GM18907 (cell line): ENCODE measurements at regions not wholly inside any gene's neighbourhood (a gene's known extent, or its start where the extent isn't known, plus 50 kb on each side); places are given as distances from the start of the nearest gene placed in this dataset.
"Not testable (repeated sequence)": the region's sequence is repeated elsewhere in the genome, so short reads cannot be mapped to it uniquely, and the experiment has no call there.

Source experiments
- ATAC-seq: cut with Tn5 transposase; IDR thresholded peaks from one replicate; pipeline ENCODE4 v1.9.1; 2021; ENCODE audit warnings: mild to moderate bottlenecking, moderate library complexity; ENCODE audit not compliant: unreplicated experiment

DNA sequence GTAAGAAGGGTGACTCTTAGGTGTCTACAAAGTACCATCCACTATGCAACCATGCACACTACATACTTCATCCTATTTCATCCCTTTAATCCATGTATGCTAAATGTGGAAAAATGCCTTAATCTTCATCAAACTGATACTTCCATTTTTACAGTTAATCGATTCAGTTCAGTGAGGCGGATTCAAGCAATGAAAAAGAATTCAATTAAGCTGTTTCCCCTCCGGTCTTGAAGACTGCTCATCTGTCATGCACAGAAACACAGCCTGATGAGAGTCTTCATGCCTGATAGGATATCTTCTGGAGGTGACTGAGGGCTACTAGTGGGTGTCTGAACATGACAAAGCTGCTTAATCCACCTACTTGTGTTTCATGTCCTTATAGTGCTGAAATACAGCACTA, 270.6 kb upstream of the ALCAM start:
- no peak for ATAC-seq

DNA sequence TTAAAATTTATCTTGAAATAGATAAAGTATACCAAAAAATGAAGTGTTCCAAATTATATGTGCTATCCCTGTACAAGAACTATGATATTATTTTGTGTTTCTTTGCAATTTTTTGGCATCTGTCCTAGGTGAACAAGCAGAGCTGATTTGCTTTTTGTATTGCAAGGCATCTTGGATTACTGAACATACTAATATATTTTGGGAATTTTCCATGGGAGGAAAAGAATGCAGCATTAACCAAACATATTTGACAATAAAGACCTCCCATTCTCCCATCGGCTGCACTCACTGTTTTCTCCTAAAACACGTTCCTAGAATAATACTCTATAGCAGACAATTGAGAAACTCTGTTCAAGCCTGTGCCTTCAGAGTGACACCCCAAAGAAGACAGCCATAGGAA, 265.1 kb upstream of the ALCAM start:
- ATAC-seq = no peak

DNA sequence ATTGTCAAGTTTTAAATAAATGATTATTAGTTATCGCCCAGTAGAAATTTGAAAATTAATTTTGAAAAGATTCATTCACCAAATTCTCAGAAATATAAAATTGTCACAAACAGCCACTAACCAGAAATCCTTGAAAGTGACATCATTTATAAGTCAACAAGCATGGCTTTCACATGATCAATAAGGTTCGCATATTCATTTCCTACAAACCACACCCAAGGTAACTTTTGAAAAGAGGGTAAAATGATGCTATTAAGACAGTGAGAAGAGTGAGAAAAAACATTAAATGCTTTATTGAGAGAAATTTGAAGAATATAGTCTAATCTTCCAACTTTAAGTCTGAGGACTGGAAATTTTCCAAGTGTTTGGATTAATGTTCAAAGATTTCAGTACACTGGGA, 263.6 kb upstream of the ALCAM start:
- ATAC-seq = no peak

DNA sequence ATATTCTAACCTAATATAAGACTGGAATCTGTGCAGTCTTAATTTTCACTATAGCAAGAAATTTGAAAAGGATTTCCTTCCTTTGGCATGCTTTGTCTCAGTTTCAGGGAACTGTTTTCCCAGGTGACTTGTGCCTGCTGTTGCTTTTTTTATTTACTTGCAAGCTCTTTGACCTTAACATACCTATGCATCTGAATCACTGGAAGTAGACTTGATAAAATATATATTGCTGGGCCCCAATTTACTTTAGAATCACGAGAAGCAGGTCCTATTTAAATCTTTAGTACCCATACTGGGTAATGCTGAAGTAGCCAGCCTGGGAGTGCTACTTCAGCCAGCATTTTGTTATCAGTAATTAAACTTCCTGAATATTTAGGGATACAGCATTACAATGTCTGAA, 257.9 kb upstream of the ALCAM start:
- ATAC-seq = no peak

DNA sequence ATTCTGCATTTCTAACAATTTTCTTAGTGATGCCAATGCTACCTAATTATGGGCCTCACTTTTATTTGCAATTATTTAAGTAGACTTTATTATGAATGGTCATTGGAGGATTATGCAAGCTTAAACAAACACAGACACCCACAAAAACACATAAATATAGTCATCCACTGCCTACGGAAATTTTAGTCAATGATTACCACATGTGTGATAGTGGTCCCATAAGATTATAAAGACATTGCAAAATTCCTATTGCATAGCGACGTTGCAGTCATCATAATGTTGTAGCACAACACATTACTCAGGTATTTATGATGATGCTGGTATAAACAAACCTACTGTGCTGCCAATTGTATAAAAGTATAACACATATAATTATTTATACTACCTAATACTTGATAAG, 247.8 kb upstream of the ALCAM start:
- ATAC-seq = no peak

DNA sequence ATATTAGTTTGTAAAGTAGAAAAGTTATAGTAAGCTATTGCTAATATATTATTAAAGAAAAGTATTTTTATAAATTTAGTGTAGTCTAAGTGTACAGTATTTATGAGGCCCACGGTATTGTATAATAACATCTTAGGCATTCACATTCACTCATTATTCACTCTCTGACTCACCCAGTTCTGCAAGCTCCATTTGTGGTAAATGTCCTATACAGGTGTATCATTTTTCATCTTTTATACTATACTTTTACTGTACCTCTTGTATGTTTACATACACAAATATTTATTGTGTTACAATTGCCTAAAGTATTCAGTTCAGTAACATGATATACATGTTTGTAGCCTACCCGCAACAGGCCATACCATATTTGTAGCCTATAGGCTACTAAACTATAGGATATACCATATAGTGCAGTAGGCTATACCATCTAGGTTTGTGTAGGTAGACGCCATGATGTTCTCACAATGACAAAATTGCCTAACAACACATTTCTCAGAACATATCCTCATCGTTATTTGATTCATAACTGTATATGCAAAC, 246.8 kb upstream of the ALCAM start:
- no peak for ATAC-seq

DNA sequence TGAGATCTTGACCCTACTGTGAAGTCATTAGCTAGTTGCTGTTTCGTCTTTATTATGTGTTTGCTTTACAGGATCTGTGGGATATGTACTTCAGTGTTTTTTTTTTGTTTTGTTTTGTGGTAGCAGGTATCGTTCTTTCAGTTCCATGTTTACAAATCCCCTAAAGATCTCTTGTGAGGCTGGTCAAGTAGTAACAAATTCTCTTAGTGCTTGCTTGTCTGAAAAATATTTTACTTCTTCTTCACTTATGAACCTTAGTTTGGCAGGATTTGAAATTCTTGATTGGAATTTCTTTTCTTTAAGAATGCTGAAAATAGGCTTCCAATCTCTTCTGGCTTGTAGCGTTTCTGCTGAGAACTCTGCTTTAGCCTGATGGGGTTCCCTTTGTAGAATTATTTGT, 235.8 kb upstream of the ALCAM start:
- ATAC-seq = no peak

DNA sequence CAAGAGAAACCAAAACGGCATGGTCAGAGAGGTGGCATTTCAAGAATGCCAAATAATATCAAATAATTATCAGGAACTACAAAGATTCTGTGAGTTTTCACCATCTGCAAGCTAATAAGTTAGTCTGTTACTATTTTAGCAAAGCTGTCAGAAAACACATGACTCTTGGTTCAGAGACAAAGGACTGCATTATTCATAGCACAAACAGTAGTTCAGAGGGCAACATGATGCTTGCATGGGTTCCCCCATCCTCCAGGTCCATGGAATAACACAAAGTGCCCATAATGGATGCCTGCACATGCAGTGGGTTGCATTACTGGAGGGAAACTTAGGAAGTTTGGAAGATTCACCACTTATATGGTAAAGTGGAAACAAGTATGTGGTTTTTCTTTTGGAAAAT, 228.8 kb upstream of the ALCAM start:
- no peak for ATAC-seq

DNA sequence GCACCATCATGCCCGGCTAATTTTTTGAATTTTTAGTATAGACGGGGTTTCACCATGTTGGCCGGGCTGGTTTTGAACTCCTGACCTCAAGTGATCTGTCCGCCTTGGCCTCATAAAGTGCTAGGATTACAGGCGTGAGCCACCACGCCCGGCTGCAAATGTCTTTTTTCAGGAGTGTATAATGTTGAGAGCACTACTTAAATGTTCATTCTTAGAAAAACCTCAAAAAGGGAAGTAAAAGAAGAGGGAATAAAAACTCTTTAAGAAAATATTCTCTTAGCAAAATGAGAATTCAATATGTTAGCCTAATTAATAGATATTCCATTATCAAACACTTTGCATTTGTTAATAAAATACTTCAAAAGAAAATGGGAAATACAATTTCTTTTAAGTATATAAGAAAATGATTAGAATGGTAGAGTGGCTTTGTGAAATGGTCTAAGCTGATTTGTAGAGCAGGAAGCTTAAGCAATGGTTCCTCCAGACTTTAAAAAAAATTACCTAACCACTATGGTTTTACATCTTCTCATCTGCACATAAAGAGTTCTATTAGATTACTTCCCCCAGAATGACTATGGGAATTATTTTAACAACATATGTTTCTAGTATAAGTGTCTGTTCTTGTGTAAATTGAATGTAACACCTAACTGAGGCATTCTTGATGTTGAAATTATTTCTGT, 226.7 kb upstream of the ALCAM start:
- ATAC-seq = no peak

DNA sequence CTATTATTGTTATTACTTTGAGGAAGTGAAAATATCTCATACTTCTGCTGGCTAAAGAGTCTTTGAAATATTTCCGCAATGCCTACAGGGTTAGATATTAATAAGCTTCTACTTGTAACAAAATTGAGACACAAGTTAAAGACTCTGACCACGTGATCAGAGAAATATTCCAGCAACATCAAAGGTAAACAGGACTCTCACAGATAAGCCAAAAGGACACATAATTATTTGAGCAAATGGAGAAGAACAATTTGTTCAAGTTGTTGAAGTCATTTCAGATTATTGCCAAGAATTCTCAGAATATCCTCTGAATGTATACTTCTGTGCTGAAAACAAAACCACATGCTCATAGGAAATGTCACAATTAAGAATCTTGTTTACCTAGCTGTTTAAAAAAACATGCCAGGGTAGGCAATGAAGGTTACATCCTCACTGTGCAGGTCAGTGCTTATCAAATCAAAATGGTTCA, 225.8 kb upstream of the ALCAM start:
- no peak for ATAC-seq

DNA sequence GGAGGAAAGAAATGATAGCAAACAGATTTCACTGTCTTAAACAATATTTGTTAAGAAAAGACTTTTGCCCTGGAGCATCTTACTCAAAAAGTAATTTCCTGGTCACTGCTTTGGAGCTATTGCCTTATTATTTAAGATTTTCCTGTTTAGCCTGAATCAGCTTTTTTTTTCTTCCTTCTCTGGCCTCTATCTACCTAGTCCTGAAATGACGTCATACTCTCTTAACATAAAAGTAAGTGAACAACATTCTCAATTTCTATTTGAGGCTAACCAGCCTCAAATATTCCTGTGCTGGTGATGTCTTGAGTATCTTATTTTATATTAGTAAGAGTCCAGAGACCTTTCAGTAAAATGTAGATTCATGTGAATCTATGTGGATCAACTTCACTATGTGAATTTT, 221.9 kb upstream of the ALCAM start:
- ATAC-seq = no peak

DNA sequence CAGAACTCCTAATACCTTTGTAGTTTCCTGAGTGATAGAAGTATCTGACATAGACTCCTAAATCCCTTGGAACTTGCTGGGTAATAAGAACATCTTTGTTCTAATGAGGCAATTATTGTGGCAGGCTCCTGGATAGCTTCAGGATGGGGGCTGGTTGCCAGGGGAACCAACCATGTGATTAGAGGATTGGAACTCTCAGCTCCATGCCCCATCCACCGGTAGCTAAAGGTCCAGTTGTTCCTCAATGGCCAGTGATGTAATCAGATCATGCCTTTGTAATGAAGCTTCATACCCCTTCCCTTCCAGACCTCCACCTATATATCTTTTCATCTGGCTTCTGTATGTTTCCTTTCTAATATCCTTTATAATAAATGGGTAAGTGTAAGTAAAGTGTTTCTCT, 221.2 kb upstream of the ALCAM start:
- ATAC-seq = no peak

DNA sequence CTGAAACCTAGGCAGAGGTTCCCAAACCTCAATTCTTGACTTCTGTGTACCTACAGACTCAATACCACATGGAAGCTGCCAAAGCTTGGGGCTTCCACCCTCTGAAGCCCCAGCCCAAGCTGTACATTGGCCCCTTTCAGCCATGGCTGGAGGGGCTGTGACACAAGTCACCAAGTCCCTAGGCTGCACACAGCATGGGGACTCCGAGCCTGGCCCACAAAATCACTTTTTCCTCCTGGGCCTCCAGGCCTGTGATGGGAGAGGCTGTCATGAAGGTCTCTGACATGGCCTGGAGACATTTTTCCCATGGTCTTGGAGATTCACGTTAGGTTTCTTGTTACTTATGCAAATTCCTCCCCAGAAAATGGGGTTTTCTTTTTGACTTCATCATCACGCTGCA, 217.5 kb upstream of the ALCAM start:
- ATAC-seq = not testable (repeated sequence)

DNA sequence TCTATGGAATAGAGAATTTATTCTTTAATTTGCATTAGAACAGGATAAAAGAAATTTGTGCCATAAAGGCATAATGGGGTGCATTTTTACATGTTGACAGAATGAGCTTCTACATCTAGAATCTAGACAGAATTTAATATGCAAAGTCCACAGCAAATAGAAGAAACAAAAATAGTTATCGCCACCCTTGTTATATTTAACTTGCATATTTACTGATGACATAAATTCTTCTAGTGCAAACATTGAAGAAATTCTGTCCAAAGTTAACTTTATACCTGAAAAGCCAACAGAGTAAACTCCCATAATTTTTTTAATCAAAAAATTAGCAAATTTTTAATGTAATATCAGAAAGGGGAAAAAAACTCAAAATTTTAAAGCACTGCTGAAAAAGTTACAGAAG, 213.7 kb upstream of the ALCAM start:
- ATAC-seq = no peak

DNA sequence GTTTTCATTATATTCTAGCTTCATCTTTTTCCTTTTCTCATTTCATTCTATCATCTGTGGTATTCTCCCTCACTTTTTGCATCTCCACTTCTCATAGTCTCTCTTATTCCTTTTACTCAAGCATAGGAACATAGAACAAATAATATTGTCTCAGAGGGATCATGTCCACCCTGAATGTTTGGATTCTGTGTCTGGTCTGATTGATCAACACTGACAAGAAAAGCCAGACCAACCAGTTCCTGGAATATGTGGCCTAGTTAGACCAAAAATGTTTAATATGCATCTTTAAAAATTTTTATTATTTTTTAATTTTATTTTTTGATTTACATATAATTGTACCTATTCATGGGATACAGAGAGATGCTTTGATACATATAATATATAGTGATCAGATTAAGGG, 212.0 kb upstream of the ALCAM start:
- ATAC-seq = no peak

DNA sequence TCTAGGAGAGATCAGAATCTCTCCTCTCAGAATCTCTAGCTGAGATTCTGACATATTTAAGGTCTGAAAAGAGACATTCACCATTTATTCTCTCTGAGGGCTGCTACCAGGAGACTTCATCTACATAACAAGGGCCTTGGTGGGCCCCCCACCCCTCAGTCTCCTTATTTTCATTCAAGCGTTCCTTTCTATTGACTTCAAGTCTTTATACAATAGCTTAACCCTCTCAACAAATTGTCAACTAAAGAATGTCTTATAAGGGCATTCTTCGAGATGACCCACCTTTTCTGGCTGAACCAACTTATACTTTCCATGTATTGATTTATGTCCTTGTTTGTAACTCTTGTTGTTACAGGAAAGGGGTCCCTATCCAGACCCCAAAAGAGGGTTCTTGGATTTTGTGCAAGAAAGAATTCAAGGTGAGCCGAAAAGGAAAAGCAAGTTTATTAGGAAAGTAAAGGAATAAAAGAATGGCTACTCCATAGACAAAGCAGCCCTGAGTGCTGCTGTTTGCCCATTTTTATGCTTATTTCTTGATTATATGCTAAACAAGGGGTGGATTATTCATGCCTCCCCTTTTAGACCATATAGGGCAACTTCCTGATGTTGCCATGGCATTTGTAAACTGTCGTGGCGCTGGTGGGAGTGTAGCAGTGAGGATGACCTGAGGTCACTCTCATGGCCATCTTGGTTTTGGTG, 209.5 kb upstream of the ALCAM start:
- ATAC-seq = no peak

DNA sequence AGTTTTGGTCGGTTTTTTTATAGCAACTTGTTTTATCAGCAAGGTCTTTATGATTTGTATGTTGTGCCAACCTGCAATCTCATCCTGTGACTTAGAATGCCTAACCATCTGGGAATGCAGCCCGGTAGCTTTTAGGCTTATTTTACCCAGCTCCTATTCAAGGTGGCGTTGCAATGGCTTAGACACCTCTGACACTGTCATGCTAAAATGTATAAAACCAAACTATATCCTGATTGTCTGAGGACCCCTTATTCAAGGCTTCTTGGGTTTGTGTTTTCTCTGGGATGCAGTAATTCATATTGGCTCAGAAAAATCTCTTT, 209.0 kb upstream of the ALCAM start:
- no peak for ATAC-seq

DNA sequence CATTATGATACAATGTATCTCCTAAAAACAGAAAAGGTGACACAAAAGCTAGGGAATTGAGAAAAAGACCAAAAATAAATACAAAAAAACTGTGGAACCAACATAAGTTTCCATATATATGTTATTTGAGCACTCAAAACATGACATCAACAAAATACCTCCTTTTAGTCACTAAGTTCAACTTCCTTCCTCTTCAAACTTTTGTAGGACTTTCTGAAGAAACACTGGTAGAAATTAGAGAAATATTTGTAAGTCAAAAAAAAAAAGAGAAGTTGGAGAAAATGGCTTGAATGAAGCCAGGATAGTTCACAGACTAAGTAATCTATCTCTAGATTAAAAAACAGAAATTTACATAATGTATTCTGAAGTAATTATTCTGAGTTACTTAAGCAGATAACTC, 208.4 kb upstream of the ALCAM start:
- ATAC-seq = no peak

DNA sequence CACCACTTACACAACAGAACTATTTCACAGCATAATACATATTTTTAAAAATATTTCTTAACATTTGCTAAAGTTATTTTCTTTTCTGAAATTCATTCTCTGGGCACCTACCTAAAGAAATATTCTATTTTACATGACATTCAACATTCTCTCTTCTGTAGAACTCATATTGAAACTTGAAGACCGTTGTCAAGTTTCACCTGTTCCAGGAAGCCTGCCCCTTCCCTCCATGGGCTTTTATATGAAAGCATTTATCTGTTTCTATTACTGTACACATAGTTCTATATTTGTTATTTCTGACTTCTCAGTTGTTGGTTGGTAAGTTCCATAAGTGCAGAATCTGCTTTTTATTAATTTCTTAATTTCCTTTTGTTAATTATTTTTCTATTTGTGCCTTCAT, 204.3 kb upstream of the ALCAM start:
- ATAC-seq = no peak

DNA sequence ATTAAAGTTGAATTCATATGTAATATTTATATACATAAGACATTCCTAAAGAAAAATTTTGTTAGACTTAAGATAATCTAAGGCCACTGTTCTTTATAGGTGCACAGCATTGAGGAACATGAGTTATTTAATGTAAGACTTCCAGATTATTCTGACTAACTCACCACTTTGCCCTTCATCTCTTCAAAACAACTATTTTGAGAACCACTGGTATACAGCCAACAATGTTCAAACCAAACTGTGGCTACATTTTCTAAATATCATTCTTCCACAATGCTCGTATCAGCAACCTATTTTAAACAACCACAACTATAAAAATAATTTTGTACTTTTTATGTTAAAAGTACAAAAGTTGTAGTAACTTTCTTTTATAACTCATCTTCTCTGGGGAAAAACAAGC, 199.8 kb upstream of the ALCAM start:
- ATAC-seq = no peak

DNA sequence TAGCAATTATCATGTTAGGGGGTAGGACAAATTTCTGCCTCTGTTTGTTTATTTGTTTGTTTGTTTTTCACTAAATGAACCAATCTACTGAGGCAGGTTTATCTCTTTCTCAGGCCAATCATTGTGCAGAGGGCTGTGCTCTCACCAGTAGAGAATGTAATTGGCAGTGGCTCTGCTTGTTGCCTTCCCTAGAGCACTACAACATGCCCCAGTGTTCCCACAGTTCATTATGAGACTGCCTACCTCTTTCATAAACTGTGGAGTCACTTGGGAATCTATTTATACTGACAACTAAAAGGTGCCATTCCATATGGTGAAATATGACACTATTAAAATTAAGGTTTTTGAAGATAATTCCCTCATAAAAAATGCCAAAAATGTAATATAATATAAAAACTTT, 196.3 kb upstream of the ALCAM start:
- no peak for ATAC-seq

DNA sequence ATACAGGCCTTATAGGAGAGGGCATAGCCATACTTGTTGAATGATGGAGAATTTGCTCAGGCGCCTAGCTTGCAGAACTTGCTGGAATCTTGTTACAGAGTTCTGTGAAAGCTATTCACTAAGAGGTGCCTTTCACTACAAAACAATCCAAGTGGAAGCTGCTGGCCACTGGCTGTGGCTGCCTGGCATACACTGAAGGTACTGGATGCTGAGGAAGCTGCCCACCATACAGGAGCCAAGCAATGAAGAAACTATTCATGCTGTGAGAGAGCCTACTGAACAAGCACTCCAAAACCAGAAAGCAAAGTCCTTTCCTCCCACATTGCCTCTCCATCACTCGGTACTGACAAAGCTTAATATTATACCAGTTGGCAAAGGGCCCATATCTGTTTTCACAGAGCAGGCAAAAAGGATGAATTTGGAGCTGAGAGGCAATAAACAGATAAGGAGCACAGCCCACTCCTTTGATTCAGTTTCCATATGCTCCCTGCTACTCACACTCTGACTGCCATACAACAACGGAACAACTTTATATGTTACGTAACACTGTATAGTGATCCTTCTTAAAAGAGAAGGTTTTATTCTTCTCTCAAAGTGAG, 192.6 kb upstream of the ALCAM start:
- ATAC-seq = no peak
